GM12878 (cell line): ENCODE measurements at regions not wholly inside any gene's neighbourhood (a gene's known extent, or its start where the extent isn't known, plus 50 kb on each side); places are given as distances from the start of the nearest gene placed in this dataset.

ENCODE experiments used
- ATAC-seq: fragments of 200-7000 bp; cut with Tn5 transposase; 3 replicates; pipeline ENCODE4 v1.9.1; 2020; ENCODE audit warnings: mild to moderate bottlenecking, moderate library complexity
- BruUV-seq: library from RNA; stranded (reverse); fragments of 400-500 nt; replicated peaks from 2 replicates; lab custom pipeline; 2021; lab: Mats Ljungman, UMichigan
- CTCF ChIA-PET: fragments of 300-600 bp; sonication (Branson Sonifier 250); formaldehyde crosslinking; extraction: SDS; loops from one replicate; lab custom pipeline; 2021; ENCODE audit warnings: inconsistent platforms; lab: Yijun Ruan, JAX
- POLR2A ChIA-PET: fragments of 350-600 bp; formaldehyde crosslinking; extraction: SDS; loops from one replicate; lab custom pipeline; 2021; ENCODE audit warnings: inconsistent platforms; lab: Charles Lee
- RAD21 ChIA-PET: fragments of 300-600 bp; sonication (Branson Sonifier 250); formaldehyde crosslinking; loops from one replicate; lab custom pipeline; 2023; ENCODE audit warnings: antibody characterized with exemption; ENCODE audit not compliant: unreplicated experiment; lab: Charles Lee
- SMC1A ChIA-PET: fragments of 300-600 bp; sonication (Branson Sonifier 250); formaldehyde crosslinking; loops from one replicate; lab custom pipeline; 2023; ENCODE audit not compliant: unreplicated experiment, uncharacterized antibody; lab: Charles Lee
- DNase-seq: peaks from one replicate; pipeline ENCODE4 v3.0.0-alpha.2; 2011; ENCODE audit warnings: low read depth, low spot score
- FAIRE-seq: peaks from 3 replicates; lab custom pipeline; 2011; peaks lifted over from hg19 to GRCh38; lab: Jason Lieb, UNC
- H2AFZ ChIP-seq: 2 replicates; pipeline ENCODE4 v1.6.0; 2011; ENCODE audit warnings: low read depth, low read length, control low read depth; ENCODE audit not compliant: control insufficient read depth
- H3K27ac ChIP-seq: 2 replicates; pipeline ENCODE4 v1.5.1; 2011; ENCODE audit warnings: control low read depth; ENCODE audit not compliant: control insufficient read depth, insufficient read depth
- H3K27me3 ChIP-seq, 2 experiments: replicated peaks in 1 of 2; 2 replicates each; pipeline versions ENCODE4 v1.6.0 to v1.6.1; 2011; ENCODE audit warnings: low read length in 1 of 2; ENCODE audit not compliant: control insufficient read depth in 2 of 2, insufficient read depth in 2 of 2
- H3K36me3 ChIP-seq, 2 experiments: 2 replicates each; pipeline ENCODE4 v1.5.1; 2011; ENCODE audit warnings: low read length in 1 of 2; ENCODE audit not compliant: control insufficient read depth in 2 of 2, insufficient read depth in 2 of 2
- H3K4me1 ChIP-seq: 2 replicates; pipeline ENCODE4 v1.6.1; 2011; ENCODE audit warnings: mild to moderate bottlenecking, low read length, moderate library complexity, mixed read lengths; ENCODE audit not compliant: control insufficient read depth, insufficient read depth
- H3K4me2 ChIP-seq: 2 replicates; pipeline ENCODE4 v1.6.0; 2011; ENCODE audit warnings: control low read depth; ENCODE audit not compliant: control insufficient read depth, insufficient read depth
- H3K4me3 ChIP-seq: fragments of 200-600 bp; sonication (generic); 2 replicates; pipeline ENCODE4 v1.5.1; 2016
- H3K79me2 ChIP-seq: 2 replicates; pipeline ENCODE4 v1.6.0; 2011; ENCODE audit warnings: low read length; ENCODE audit not compliant: control insufficient read depth, insufficient read depth
- H3K9ac ChIP-seq: 2 replicates; pipeline ENCODE4 v1.8.0; 2011; ENCODE audit warnings: low read length, control low read depth, mixed read lengths; ENCODE audit not compliant: control insufficient read depth, insufficient read depth
- H3K9me3 ChIP-seq: replicated peaks from 3 replicates; pipeline ENCODE4 v1.5.1; 2011; ENCODE audit warnings: mild to moderate bottlenecking, low read length; ENCODE audit not compliant: control insufficient read depth, insufficient read depth
- H4K20me1 ChIP-seq: 2 replicates; pipeline ENCODE4 v1.6.0; 2011; ENCODE audit not compliant: control insufficient read depth, insufficient read depth
- BCL11A ChIP-seq: IDR thresholded peaks from 2 replicates; pipeline ENCODE4 v1.6.1; 2011; ENCODE audit warnings: low read depth, low read length
- CREM ChIP-seq: IDR thresholded peaks from 2 replicates; pipeline ENCODE4 v1.6.1; 2014; ENCODE audit warnings: antibody characterized with exemption, low read depth
- EP300 ChIP-seq, 2 experiments: fragments of 150-350 bp in 1 of 2; IDR thresholded peaks; 2 replicates each; pipeline ENCODE4 v1.6.1; 2011 to 2012; ENCODE audit warnings: low read depth in 2 of 2, low read length in 2 of 2, borderline replicate concordance in 1 of 2, improper control_type of control experiment in 1 of 2, inconsistent platforms in 1 of 2; ENCODE audit not compliant: control insufficient read depth in 1 of 2
- ETV6 ChIP-seq, 2 experiments: fragments of 450-650 bp in 1 of 2; IDR thresholded peaks in 1 of 2; conservative IDR thresholded peaks in 1 of 2; 2 replicates each; pipeline ENCODE4 v1.6.1; 2014; ENCODE audit warnings: antibody characterized with exemption in 1 of 2, borderline replicate concordance in 1 of 2, low read depth in 1 of 2, mild to moderate bottlenecking in 1 of 2, moderate library complexity in 1 of 2
- GABPA ChIP-seq: IDR thresholded peaks from 2 replicates; pipeline ENCODE4 v1.6.1; 2014; ENCODE audit warnings: antibody characterized with exemption, low read depth, mild to moderate bottlenecking, inconsistent platforms
- MEF2B ChIP-seq: fragments of 450-650 bp; IDR thresholded peaks from 2 replicates; pipeline ENCODE4 v1.6.1; 2018; ENCODE audit warnings: mild to moderate bottlenecking, moderate library complexity; ENCODE audit not compliant: partially characterized antibody, poor library complexity, severe bottlenecking
- MYB ChIP-seq: fragments of 150-350 bp; IDR thresholded peaks from 2 replicates; pipeline ENCODE4 v1.6.1; 2014; ENCODE audit warnings: mild to moderate bottlenecking, low read depth, low read length, borderline replicate concordance
- RELB ChIP-seq: fragments of 450-650 bp; IDR thresholded peaks from 2 replicates; pipeline ENCODE4 v1.6.1; 2017; ENCODE audit warnings: low read depth, mild to moderate bottlenecking, moderate library complexity
- SMAD5 ChIP-seq: IDR thresholded peaks from 2 replicates; pipeline ENCODE4 v1.6.1; 2016; ENCODE audit warnings: antibody characterized with exemption, low read depth
- ZNF687 ChIP-seq: fragments of 450-650 bp; IDR thresholded peaks from 2 replicates; pipeline ENCODE4 v1.6.1; 2017; ENCODE audit warnings: mild to moderate bottlenecking, moderate library complexity
- WGBS: methylation state at CpG from one replicate; pipeline ENCODE4 v1.1.6; 2016; ENCODE audit warnings: low lambda C conversion rate; ENCODE audit not compliant: insufficient replicate concordance, insufficient coverage; ENCODE audit errors: missing lambda C conversion rate; 5-methylcytosine and 5-hydroxymethylcytosine counted together
- in situ Hi-C: fragments of 300-500 bp; cut with MboI; formaldehyde crosslinking; loops from 9 replicates; pipeline ENCODE4 v1.14.3; 2018; ENCODE audit warnings: mixed read lengths
- intact Hi-C: fragments of 100-400 bp; cut with micrococcal nuclease; formaldehyde crosslinking; loops from one replicate; pipeline ENCODE4 v1.14.2; 2022; ENCODE audit not compliant: unreplicated experiment

DNA sequence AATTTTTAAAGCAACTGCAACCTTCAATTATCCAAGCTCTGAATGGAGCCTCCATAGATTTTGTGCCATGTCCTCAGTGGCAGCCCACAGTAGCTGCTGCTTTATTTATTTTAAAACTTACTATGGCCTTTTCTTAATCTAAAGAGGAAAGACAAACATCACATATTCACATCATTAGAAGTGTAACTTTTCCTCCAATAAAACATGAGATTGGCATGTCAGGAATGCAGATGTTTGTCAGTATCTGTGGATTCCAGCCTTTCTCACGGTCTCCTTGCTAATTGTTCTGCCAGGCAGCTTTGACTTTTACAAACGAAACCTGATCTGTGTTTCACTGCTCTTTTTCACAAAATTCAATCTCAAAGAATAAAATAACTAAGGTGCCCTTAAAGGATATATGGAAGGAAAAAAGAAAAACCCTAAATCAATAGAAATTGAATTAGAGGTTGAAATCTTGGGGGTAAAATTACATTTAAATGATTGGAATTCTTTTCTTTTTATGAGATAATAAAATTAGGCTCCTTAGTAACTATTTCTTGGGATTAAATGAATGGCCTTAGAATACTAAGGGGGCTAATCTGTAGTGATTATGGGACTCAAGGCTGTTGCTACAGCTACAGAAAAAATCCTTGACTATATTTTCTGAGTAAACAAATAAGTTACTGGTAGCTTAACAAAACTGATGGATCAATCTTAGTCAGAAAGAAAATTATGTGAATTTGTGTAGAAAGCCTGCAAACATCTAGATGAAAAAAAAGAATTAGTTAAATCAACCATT is 151.3 kb downstream of the RTL9 start:
- intact Hi-C loops (no loop called here), in situ Hi-C loops (no loop called here)
- ChIA-PET RAD21 (no interaction called here), POLR2A (no interaction called here)
- 0% methylated on average over 2 of the region's 2 CpGs for WGBS
- FAIRE-seq (no peak), ATAC-seq (no peak), DNase-seq (no peak)
- no TSS peak for BruUV-seq
- no peak overlapping the region for H2AFZ ChIP-seq
- no peaks in the 10 kb centered on the region for H4K20me1 ChIP-seq
- no peak overlapping the region for H3K9ac ChIP-seq
- no peaks in the 10 kb centered on the region for H3K79me2 ChIP-seq
- no peaks in the 10 kb centered on the region for H3K4me1 ChIP-seq
- H3K27me3 ChIP-seq: peaks cover 0 to 1% of the 10 kb centered on the region in 2 experiments; a peak in 1 of 4 replicates
- no peaks in the 10 kb centered on the region for H3K36me3 ChIP-seq
- TF ChIP-seq MEF2B (no peak), GABPA (no peak), ETV6 (conservative IDR thresholded peaks at IDR 0.05 in 1 of 2, IDR thresholded peaks at IDR 0.05 in 1 of 2; ENCODE audit: borderline replicate concordance in 1 of 2, low read depth in 1 of 2) (no peak), CREM (no peak), SMAD5 (no peak), EP300 (IDR thresholded peaks at IDR 0.05; ENCODE audit: borderline replicate concordance in 1 of 2, control insufficient read depth in 1 of 2, low read depth in 2 of 2, low read length in 2 of 2) (no peak), BCL11A (no peak), MYB (no peak), RELB (no peak), ZNF687 (no peak)
- TF ChIP-seq, all 136 proteins: peak for 0
- no peaks in the 10 kb centered on the region; the same call in 2 of the 3 replicates for H3K9me3 ChIP-seq
- no peak overlapping the region for H3K4me3 ChIP-seq
- H3K27ac ChIP-seq: no peak overlapping the region
- ChIA-PET SMC1A (interaction anchor here (1.4 kb wide), 1 partner anchor 8 kb away, joined by 3 read pairs; no protein-coding TSS in a partner anchor), CTCF (no interaction called here)
- no peak overlapping the region for H3K4me2 ChIP-seq
